NB4 (cell line): ENCODE measurements at regions not wholly inside any gene's neighbourhood (a gene's known extent, or its start where the extent isn't known, plus 50 kb on each side); places are given as distances from the start of the nearest gene placed in this dataset.

Experiments used
- CTCF ChIP-seq: IDR thresholded peaks from one replicate; pipeline ENCODE4 v1.5.1; 2012; ENCODE audit warnings: low read depth, low read length
- MYC ChIP-seq: IDR thresholded peaks from 2 replicates; pipeline ENCODE4 v1.6.1; 2011; ENCODE audit warnings: low read depth, low read length

- TF ChIP-seq CTCF, result no peak
- no peak for TF ChIP-seq MYC
Observed at GRCh38 chr5:2068531-2068930, 185.8 kb upstream of the IRX4 start.
